Stimulated activated CD4-positive, alpha-beta T cell treated with anti-CD3 and anti-CD28 coated beads, Interleukin-2, amount 100 ng/mL, for 48 hours (primary cell): ENCODE measurements at regions not wholly inside any gene's neighbourhood (a gene's known extent, or its start where the extent isn't known, plus 50 kb on each side); places are given as distances from the start of the nearest gene placed in this dataset.
A peak's percentile ranks its signal among the peaks of the same experiment; 100 is the strongest.
"Not testable (repeated sequence)": the region's sequence is repeated elsewhere in the genome, so short reads cannot be mapped to it uniquely, and the experiment has no call there.

Experiments used
- DNase-seq, 2 donors: peaks; one replicate each; pipeline ENCODE4 v3.0.0-alpha.2; 2020

DNA sequence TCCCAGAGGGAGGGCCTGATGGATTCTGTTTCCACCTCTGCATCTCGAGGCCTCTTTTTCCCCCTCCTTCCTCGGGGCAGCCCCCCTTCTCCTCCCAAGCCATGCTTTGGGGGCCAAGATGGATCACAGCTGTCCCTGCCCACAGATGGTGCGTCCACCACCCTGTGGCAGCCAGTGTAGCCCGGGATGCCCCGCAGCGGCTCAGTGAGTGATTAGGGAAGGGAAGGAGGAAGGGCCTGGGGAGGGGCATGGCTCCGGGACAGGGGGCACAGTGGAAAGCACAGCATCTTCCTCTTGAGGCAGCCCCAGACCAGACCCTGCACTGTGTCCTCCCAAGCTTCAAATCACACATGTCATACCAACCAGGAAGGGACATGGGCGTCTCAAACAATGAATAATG, 622.4 kb downstream of the MATN1 start:
- no peak for DNase-seq

DNA sequence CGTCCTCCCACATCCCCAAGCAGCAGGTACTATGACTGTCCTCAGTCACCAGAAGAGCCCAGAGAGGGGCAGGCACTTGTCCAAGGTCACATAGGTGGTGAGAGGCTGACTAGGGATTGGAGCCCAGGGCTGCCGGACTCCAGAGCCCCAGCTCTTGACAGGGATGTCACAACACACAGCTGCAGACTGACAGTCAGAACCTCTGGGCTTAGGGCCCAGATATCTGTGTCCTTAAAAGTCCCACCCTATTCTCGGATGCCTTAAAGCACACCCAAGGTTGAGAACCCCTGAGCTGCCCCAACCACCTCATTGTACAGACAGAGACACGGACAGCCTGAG, 622.9 kb downstream of the MATN1 start:
- DNase-seq, result no peak

DNA sequence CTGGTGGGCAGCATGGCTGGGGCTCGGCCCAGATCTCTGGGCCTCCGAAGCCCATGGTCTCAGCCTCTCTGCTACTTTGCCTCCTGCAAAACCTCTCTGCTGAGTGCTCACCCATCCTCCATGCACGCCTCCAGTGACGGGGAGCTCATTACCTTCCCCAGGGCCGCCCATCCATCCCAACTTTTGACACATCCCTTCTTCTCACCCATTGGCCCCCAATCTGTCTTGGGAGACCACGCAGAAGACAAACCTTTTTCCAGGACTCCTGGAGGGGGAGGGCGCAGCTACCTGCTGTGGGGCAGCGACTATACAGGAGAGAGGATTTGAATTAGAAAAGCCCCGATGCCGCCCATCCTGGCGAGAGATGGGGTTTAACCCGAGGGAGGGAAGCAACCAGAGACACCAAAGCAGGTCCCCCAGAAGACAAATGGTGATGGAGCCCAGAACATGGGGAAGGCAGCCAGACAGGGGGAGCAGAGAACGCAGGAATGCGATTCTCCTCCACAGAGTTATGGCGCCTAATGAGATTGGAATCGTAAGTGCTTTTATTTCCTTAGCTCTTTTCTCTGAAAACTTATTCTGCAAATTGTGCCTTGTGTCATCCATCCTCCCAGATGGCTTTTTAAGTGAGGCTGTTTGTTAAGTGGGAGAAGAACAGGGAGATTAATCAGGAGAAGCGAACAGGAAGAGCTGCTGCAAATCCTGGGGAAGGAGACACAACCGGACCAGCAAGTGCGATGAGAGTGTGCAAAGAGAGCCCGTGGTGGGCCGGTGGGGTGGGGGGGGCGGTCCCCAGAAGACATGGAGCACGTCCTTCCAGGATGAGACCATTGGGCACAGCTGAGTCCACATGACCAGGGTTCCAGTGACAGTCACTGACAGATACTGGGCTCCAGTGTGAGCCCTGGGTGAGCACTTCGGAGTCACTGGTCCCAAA, 623.5 kb downstream of the MATN1 start:
- no peak for DNase-seq

DNA sequence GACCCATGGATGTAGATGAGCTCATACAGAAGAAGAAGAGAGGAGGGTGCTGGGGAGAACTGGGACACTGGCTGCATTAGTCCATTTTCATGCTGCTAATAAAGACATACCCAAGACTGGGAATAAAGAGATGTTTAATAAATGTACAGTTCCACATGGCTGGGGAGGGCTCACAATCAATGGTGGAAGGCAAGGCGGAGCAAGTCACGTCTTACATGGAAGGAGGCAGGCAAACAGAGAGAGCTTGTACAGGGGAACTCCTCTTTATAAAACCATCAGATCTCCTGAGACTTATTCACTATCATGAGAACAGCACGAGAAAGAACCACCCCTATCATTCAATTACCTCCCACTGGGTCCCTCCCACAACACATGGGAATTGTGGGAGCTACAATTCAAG, 625.5 kb downstream of the MATN1 start:
- not testable (repeated sequence) for DNase-seq

DNA sequence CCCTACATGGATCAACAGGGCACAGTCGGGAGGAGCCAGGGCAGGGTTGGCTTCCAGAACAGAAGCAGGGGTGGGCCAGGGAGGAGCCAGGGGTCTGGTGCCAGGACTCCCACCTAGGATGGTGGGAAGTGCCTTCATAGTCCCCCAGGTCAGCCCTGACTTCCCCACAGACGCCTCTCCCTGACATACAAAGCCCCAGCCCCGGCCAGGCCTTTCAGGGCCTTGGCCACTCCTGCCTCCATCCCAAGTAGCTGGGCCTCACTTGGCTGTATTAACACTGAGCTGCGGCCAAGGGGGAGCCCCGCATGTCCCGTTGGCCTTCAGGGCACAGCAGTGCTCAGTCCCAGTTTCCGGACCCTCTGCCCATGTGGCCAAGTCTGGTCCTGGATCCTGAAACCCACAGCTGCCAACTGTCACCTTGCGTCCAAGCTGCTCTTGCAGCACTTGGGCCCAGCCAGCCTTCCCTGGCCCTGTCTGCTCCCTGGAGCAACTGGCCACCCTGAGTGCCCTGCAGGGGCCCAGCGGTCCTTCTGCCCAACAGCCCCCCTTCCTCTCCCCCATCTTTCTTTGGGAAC, 627.8 kb downstream of the MATN1 start:
- DNase-seq, result no peak

DNA sequence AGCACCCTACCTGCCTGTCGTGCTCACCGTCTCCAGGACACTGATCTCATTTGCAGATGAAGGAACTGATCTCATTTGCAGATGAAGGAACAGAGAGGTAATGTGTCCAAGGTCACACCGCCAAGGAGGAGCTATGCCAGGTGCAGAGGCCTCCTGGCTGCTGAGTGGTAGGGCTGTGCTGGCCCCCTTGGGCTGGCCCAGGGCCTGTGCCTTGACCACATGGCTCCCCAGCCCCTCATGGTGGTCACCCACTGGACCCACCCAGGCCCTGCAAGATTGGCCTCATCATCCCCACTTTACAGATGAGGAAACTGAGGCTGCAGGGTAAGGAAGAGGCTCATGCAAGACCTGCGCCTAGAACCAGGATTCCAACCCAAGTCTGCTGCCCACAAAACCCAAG, 628.3 kb downstream of the MATN1 start:
- no peak for DNase-seq

DNA sequence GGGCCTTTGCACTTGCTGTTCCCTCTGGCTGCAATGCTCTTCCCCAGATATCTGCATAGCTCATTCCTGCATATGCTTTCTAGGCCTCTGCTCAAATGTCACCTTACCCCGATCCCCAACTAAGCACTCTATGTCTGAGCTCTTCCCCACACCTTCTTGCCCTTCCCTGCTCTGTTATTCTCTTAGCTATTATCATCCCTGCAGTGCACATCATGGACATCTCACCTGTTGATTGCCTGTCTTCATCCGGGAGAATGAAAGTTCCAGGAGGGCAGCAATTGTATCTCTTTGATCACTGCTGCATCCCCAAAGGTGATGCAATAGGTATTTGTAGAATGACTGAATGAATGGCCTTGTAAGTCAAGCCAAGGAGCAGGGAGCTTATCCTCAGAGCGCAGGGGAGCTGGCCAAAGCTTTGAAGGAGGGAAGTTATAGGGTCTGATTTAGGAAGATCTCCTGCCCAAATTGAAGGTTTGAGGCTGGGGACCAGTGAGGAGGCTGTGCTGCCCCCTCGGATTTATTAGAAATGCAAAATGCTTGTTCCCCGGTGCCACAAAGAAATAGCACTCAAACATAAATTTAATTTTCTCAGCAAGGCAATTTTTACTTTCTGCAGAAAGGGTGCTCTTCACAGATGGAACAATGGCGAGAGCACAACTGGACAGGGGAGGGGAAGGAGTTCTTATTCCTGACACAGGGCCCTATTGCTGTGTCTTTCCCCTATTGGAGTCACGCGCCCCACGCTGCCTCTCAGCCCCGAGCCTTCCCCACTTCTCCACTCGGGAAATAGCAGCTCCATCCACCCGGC, 631.1 kb downstream of the MATN1 start:
- DNase-seq, result no peak

DNA sequence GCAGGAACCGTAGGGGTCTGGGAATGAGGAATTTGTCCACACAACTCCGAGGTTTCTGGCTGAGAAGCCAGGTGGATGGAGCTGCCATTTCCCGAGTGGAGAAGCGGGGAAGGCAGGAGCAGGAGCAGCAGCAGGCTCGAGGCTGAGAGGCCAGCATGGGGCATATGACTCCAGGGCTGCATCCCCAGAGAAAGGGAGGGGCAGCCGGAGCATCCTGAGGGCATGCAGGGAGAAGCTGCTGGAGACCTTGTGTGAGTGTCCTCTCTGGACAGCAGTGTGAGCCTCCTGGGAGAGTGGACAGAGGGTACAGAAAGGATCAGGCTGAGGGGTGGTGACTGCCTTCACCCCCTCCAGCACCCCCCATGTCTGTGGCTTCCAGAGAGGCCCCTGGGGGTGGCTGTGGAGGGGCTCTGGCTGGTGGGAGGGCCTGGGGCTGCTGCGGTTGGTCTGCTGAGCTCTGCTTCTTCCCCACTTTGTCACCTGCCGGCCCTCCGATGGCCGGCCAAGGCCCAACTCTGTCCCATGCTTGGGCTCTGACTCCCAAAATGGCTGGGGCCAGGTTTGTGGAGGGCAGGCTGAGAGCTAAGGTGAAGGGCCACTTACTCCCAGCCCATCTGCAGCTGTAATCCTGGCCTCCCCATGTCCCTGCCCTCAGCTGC, 633.1 kb downstream of the MATN1 start:
- no peak for DNase-seq

DNA sequence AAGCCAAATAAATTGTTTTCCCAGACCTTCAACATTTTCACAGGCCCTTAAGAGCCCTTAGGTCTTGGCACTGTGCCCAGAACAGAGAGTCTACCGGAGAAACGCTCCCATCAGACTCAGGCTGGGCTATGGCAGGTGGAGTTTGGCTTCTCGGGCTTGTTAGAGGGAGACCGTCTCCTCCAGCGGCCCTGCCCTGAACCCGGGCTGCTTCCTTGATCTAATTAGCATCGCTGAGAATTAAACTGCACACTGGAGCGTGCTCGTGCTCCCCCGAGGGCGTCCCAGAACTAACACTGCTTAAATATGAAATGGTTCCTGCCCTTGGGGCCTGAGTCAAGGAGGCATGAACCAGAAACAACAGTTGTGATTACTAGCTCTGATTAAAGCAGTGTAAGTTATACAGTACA, 634.4 kb downstream of the MATN1 start:
- DNase-seq, result no peak

DNA sequence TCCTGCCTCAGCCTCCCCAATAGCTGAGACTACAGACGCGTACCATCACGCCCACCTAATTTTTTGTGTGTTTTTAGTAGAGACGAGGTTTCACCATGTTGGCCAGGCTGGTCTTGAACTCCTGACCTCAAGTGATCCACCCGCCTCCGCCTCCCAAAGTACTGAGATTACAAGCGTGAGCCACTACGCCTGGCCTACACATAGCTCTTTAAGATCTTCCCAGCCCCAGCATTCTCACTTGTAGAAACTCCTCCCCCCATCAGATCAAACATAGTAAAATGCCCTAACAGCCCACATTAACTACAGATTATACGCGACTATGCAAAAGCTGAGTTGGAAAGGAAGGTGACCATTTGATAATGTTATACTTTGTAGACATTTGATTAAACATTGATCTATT, 634.8 kb downstream of the MATN1 start:
- DNase-seq, result no peak

DNA sequence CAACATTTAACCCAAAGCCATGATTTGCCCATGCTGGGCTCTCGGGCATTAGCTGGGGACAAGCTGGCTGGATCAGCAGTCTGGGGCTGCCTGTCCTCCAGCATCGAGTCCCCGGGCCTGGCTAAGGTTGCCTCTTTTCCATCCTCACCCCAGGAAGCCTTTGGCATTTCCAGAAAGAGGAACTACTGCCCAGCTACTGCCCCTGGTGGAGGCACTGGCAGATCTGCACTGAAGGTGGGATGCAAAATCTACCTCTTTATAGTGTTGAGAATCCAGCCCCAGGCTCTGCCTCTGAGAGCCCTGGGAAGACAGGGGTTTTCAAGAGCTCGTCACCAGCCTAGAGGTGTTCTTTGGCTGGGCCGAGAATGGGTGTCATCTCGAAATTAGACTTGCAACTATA, 635.9 kb downstream of the MATN1 start:
- DNase-seq, result no peak

DNA sequence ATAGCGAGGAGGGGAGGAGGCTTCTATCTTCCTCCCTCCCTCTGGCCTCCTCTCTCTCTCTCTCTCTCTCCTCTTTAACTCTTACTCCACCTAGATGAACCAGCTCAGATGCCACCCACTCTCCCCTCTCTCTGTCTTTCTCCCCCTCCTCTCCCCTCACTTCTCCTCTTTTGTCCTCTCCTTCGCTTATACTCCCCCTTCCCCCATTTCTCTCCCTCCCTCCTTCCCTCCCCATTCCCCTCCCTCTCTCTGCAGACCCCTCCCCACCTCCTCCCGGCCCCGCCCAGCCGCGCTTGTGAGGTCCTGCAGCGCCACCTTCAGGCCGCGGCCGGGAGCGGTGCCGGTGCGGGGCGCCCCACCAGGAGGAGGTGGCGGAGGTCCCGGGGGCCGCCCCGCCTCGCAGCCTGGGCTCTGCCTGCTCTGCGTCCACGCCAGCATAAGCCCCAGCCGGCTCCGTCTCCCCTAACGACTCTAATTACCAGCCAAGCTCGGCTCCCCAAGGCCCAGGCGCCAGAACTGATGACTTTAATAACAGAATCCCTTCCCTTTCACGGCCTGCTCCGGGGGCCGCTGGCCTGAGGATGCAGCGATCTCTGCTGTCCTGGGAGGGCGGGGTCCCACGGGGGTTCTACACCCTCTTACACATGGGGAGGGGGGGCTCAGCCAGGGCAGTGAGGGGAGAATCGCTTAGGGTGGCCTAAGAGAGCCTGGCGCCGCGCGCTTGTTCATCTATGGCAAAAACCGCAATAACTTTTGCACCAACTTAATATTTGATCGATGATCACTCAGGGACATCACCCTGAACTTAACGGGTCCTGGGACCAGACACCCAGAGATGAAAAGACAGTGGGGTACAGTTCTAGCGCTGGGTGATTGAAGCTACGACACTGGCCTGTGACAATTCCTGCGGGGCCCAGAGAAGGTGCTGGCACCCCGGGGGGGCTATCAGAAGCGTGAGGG, 637.3 kb downstream of the MATN1 start:
- DNase-seq, result peak; percentile 28 to 47

DNA sequence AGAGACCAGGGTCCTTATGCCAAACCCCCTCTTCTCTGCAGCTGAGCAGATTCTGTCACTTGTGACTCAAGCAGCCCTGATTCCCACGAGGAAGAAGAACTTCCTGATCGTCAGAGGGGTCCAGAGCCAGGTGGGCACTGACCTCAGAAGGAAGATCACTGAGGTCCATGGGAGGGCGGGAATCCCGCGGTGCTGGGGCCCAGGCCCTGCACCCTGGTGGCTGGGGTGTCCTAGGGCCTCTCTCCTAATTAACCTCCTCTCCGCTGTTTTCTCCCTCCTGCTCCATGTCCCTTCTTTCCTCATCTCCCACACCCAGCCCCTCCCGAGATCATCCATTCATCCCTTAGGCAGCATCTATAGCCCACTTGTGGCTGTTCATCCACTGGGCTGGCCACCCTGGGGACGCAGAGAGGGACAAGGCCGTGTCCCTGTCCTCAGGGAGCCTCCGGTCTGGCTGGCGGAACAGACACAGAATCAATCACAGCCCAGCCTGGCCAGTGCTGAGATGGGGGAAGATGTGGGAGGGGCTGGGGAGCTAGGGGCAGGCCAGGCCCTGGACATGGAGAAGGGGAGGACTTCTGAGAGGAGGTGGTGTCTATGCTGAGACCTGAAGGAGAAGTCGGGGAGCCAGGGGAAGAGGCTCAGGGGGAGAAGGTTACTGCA, 638.3 kb downstream of the MATN1 start:
- no peak for DNase-seq

DNA sequence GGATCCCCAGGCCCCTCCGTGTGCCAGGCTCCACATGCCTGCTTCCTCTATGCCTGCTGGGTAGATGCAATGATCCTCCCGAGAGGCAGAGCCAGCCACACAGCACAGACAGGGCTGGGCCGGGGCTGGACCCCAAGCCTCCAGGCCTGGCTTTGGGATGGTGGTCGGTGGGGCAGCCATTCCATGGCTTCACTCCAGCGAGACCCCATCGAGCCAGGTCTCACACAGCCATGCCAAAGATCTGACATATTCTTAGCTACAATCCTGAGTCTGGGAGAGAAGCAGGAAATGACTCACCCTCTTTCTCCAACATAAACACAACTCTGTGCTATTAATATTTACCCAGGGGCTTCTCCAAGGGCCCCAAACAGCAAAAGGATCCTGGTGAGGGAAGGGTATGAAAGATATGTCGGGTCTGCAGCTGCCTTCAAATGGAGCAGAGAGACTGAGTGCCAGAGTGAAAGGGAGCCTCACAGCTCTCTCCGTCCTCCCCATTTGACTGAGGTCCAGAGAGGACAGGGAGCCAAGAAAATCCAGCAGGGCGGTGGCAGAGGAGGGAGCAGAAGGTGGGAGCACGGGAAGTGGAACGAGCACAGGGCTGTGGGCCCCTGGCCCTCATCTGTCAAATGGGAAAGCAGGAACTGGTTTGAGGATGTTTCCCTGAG, 639.5 kb downstream of the MATN1 start:
- DNase-seq, result no peak

DNA sequence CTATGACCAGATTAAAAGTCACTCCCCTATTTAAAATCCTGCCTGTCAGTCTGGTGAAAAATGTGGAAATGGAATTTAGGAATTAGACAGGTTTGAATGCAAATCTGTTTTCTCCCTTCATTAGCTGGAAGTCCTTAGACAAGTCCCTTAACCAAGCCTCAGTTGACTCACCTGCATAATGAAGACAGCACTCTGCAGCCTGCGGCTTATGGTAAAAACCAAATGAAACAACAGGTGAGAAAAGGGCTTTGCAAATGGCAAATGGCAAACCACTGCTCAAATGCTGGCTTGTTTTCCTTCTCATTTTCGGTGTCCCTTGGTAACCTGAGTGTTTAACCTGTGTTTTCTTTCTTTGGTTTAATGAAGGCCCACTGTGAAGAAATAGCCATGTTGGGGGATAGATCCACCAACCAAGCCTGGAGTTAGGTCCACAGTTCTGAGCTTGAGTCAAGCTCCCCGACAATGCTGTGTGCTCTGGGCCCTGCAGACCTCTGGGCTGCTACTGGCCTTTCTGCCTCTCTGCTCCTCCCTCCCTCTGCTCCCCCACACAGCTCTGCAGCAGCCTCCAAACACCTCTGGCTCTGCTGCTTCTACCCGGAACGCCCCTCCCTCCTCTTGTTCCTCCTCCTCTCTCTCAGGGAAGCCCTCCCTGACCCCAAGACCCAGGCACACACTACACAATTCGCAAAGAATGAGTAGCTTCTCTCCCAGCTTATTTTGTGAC, 641.8 kb downstream of the MATN1 start:
- DNase-seq, result no peak

DNA sequence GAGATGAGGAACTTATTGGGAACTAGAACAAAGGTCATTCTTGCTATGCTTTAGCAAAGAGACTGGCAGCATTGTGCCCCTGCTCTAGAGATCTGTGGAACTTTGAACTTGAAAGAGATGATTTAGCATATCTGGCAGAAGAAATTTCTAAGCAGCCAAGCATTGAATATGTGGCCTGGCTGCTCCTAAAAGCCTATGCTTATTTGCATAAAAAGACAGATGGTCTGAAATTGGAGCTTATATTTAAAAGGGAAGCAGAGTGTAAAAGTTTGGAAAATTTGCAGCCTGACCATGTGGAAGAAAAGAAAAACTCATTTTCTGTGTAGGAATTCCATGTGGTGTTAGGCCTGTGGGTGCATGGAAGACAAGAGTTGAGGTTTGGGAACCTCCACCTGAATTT, 647.5 kb downstream of the MATN1 start:
- not testable (repeated sequence) for DNase-seq

DNA sequence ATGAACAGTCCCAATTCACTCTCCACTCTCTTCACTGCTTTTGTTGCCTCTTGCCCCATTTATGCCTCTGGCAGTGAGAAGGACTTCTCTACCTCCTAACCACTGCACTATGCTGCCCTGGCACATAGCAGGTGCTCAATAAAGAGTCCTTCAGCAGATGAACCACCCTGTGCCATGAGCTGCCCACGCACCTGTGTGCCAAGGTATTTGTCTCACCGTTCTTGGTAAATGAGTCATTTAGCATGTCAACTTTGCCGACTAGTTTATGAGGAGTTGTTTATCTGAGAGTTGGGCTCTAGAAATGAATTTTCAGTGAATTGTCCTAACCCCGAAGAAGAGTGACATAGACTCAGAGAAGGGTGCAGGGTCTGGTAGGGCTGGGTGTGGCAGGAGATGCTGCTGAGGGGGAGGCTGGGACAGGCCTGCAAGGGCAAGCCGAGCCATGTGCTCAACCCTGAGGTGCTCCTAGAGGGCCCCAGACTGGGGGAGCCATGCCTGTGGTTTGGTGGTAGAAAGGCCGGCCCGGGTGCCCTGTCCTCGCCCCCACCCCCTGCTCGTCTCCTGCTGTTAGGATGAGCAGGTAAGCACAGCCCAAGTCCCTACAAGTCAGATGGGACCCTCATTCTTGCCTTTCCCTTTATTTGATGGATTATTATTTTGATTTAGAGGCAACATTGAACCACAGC, 654.5 kb downstream of the MATN1 start:
- DNase-seq, result no peak

DNA sequence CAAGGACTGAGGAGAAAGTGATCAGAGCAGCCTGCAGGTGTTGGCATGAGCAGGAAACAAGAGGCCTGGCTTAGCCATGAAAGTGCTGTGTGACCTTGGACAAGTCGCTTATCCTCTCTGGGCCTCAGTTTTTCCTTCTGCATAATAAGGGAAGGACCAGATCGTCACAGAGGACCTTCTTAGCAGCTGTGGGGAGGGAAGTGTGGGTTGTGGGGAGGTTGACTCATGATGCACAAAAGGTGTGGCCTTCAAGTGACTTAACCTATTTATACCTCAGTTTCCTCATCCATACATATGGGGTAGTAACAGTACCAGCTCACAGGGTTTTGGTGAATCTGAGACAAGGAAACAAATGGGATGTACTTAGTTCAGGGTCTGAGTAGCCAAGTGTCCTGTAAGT, 658.8 kb downstream of the MATN1 start:
- no peak for DNase-seq

DNA sequence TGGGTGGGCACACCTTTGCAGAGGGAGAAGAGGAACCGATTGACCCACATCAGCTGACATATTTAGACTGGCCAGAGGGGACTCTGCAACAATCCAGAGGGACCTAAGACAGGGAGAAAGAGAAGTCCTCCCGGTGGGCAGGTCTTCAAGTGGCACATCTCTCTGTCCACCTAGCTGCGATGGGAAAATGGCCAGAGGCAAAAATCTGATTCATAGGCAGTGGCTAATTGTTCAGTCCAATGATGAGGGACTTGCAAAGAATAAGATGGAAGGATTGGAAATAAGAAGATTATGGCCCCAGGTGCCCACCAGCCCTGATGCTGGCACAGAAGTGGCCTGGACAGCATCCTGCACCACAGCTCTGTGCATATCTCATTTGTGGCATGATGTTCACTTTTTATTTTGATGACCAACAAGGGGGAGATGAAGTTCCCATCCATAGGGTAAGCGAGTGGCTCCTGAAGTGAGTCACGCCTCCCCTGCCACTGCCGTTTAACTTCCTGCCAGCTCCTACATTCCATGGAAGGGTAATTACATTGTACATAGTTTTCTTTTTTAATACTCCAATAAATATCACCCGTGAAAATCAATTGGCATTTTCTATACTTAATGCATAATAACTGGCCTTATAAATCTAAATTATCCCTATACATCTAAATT, 659.6 kb downstream of the MATN1 start:
- DNase-seq, result no peak
